AG04449 (cell line): ENCODE measurements at regions not wholly inside any gene's neighbourhood (a gene's known extent, or its start where the extent isn't known, plus 50 kb on each side); places are given as distances from the start of the nearest gene placed in this dataset.

ENCODE experiments used
- CTCF ChIA-PET: fragments of 350-600 bp; formaldehyde crosslinking; extraction: SDS; loops from one replicate; lab custom pipeline; 2021; ENCODE audit warnings: antibody characterized with exemption; lab: Yijun Ruan, JAX
- POLR2A ChIA-PET: fragments of 400-600, 350-600 bp; formaldehyde crosslinking; extraction: SDS; loops from one replicate; lab custom pipeline; 2020; ENCODE audit warnings: antibody characterized with exemption, inconsistent platforms; lab: Yijun Ruan, JAX
- DNase-seq: peaks from one replicate; pipeline ENCODE4 v3.0.0-alpha.2; 2010; ENCODE audit warnings: low read depth, low spot score
- H3K4me3 ChIP-seq: 2 replicates; pipeline ENCODE4 v1.5.1; 2011; ENCODE audit warnings: low read depth, mild to moderate bottlenecking, control low read depth, low read length
- CTCF ChIP-seq: IDR thresholded peaks from one replicate; pipeline ENCODE4 v1.5.1; 2011; ENCODE audit warnings: mild to moderate bottlenecking, moderate library complexity, low read length, control low read depth, inconsistent platforms; ENCODE audit not compliant: insufficient read depth; ENCODE audit errors: missing control alignments

- ChIA-PET CTCF (no interaction called here), POLR2A (no interaction called here)
- no peak for TF ChIP-seq CTCF
- no peak overlapping the region for H3K4me3 ChIP-seq
- DNase-seq: no peak
Observed at GRCh38 chr16:19945934-19946333, 61.3 kb upstream of the GPRC5B start.

GRCh38 chr16:19940195-19940594 is 55.5 kb upstream of the GPRC5B start:
- CTCF ChIA-PET: no interaction called here
- DNase-seq: no peak
- H3K4me3 ChIP-seq: no peak overlapping the region
- POLR2A ChIA-PET: no interaction called here
- TF ChIP-seq CTCF: no peak

GRCh38 chr16:19939553-19939952 is 54.9 kb upstream of the GPRC5B start:
- TF ChIP-seq CTCF: no peak
- H3K4me3 ChIP-seq: no peak overlapping the region
- no peak for DNase-seq
- ChIA-PET POLR2A (no interaction called here), CTCF (no interaction called here)

- H3K4me3 ChIP-seq: no peak overlapping the region
- TF ChIP-seq CTCF: no peak
- POLR2A ChIA-PET: no interaction called here
- no peak for DNase-seq
- CTCF ChIA-PET: no interaction called here
Observed at GRCh38 chr16:19938536-19938935, 53.9 kb upstream of the GPRC5B start.

GRCh38 chr16:19936441-19936840 is 51.8 kb upstream of the GPRC5B start:
- H3K4me3 ChIP-seq: no peak overlapping the region
- no peak for TF ChIP-seq CTCF
- ChIA-PET CTCF (no interaction called here), POLR2A (no interaction called here)
- no peak for DNase-seq

- POLR2A ChIA-PET: no interaction called here
- H3K4me3 ChIP-seq: no peak overlapping the region
- CTCF ChIA-PET: no interaction called here
- no peak for DNase-seq
- no peak for TF ChIP-seq CTCF
Observed at GRCh38 chr16:19935694-19936093, 51.0 kb upstream of the GPRC5B start.
